RCC 7860 (cell line): ENCODE measurements at regions not wholly inside any gene's neighbourhood (a gene's known extent, or its start where the extent isn't known, plus 50 kb on each side); places are given as distances from the start of the nearest gene placed in this dataset.
"Not testable (repeated sequence)": the region's sequence is repeated elsewhere in the genome, so short reads cannot be mapped to it uniquely, and the experiment has no call there.

ENCODE experiments used
- DNase-seq: peaks from one replicate; pipeline ENCODE4 v3.0.0-alpha.2; 2015; ENCODE audit warnings: low spot score
- FAIRE-seq: peaks from 2 replicates; lab custom pipeline; 2012; peaks lifted over from hg19 to GRCh38; lab: Jason Lieb, UNC

DNA sequence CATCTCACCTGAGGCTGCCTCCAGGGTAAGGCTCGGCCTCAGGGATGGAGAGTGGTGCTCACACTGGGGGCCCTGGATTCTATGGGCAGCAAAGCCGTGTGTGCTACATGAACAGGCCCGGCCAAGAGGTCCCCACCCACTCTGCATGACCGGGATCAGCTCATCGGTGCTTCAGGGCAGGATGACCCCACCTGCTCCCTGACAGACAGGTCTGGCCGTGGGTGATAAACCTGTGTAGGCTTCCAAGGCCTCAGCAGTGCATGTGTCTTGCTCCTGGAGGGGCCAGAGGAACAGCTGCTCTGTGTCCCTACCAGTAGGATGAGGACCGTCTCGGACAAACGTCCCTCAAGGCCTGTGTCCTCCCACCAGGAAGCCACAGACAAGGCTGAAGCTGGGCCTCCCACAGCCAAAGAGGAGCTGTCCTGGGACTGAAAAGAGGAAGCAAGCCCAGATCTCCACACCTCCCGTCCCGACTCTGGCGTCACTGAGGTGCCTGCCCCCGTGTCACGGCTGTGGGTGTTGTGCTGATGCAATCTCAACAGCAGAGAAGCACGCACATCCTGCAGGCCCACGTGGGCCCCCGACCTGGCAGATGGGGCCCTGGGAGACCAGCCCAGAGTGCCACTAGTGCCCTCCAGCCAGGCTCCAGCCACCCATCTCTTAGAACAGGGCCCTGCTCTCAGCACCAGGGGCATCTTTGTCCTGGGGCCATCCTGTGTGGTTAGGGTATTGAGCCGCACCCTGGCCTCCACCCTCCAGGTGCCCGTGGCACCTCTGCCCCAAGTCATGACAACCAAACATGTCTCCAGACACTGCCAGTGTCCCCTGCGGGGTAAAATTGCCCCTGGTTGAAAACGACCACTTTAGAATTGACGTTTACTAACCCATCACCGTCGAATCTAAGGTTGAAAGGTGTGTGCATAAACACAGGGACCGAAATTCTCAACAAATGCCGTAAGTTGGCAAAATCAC is 5455.9 kb upstream of the TPTE start:
- not testable (repeated sequence) for DNase-seq, FAIRE-seq

DNA sequence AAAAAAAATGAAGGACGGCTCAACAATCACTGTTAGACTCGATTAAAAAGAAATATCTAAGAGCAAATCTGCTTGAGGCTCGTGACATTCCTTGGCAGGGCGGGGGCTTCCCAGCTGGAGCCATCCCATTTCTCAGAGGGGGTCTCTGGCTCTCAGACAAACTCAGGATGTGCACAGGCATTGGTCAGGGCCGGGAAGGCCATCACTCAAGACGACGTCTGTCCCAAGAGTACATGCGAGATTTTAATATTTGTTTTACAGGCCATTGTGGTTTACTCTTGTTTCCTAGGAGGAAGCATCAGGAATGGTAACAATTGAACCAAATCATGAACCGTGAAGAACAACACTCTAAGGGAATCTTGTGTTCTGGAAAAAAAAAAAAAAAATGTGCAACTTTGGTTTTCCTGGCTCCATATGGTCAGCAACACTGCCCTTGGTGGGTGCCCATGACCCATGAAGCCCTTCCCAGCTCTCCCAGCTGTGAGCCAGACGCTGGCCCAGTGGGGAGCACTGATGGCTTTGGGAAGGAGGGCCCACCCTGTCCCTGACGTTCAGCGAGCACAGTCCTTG is 5454.6 kb upstream of the TPTE start:
- peak; percentile 14 for DNase-seq
- FAIRE-seq: not testable (repeated sequence)

GRCh38 chr21:5067326-5068048 is 5453.9 kb upstream of the TPTE start:
- DNase-seq, FAIRE-seq: not testable (repeated sequence)

DNA sequence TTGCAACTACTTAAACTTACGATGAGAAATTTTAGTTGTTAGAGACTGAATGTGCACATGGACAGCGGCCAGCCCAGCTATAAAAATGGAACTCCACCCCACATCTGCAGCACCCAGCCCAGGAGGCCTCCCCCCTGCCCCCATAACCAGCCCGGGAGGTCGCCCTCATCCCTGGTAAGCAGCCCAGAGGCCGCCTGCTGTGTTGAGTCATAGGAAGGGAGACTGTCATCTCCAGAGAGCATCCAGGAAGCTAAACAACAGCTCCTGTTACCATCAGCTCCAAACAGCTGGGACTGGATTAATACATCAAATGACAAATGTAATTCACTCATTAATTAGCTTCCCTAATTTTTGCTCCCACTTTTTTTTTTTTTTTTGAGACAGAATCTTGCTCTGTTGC is 5452.7 kb upstream of the TPTE start:
- not testable (repeated sequence) for FAIRE-seq

DNA sequence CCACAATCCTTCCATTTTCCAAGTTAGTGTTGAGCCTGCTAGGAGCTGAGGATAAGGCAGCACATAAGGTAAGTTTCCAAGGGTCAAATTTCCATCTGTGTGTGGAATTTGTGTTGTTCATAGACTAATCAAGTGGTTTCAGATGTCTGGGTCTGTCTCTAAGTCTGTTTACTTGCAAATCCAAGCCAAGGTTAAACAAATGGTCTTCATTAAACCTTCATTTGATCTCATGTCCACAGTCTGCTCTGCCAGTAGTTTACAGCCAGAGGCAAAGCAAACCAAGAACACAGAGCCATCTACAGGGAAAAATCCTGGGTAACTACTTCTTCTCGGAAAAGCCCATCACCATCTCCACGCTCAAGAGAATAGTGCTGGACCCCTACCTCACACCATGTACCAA is 5450.2 kb upstream of the TPTE start:
- not testable (repeated sequence) for FAIRE-seq, DNase-seq

More for the DNA sequence above, 5452.7 kb upstream of the TPTE start:
- DNase-seq: not testable (repeated sequence)

- DNase-seq, FAIRE-seq: not testable (repeated sequence)
Observed at GRCh38 chr21:5076854-5077253, 5444.5 kb upstream of the TPTE start.

GRCh38 chr21:5079361-5079760 is 5442.0 kb upstream of the TPTE start:
- not testable (repeated sequence) for DNase-seq, FAIRE-seq

DNA sequence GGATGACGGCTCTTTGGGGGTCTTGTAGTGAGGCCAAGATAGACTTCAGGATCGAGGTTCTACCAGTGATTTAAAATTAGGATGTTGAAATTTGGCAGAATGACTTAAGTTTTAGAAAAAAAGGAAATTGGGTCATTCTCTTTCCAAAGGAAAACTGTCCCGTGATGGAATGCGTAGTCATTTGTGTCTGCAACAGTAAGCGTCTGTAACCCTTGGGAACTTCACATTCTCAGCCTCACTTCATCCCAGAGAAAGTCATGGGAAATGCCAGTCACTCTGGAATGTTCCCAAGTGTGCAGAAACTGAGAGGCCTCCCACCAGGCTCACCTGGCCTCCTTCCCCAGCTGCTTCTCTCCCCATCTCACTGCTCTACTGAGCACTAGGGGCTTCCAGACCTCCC is 5441.4 kb upstream of the TPTE start:
- FAIRE-seq, DNase-seq: not testable (repeated sequence)

DNA sequence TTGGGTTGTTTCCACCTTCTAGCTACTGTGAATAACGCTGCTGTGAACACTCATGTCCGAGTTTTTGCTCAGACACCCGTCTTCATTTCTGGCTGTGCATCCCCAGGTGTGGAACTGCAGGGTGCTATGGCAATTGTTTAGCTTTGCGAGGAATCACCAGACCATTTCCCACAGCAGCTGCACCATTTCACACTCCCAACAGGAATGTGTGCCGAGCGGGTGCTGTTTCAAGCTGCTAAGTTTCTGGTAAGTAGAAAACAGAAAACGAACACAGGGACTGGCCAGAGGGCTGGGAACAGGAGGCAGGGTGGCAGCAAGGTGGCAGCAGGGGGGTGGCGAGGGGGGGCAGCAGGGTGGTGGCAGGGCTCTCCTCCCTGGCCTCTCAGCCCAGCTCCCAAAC is 5437.1 kb upstream of the TPTE start:
- FAIRE-seq, DNase-seq: not testable (repeated sequence)

DNA sequence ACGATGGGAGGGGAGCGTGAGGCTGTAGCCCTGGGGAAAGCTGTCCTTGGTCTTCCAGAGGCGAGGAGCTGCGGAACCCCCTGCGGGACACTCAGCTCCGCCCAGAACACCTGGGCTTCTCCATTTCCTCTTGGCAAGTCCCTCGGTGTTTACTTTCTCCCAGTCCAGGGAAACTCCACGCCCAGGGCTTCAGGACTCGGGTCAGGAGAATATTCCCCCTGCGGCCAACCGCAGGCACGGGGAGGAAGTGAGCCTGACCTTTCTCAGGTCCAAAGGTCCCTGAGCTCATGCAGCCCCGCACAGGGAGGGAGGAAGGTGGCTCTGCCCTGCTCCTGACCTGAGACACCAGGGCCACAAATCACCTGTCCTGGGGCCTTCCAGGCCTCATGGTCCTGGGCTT is 5435.9 kb upstream of the TPTE start:
- FAIRE-seq, DNase-seq: not testable (repeated sequence)

- not testable (repeated sequence) for FAIRE-seq, DNase-seq
Observed at GRCh38 chr21:5086416-5086815, 5435.0 kb upstream of the TPTE start.

GRCh38 chr21:5088820-5089219 is 5432.6 kb upstream of the TPTE start:
- FAIRE-seq, DNase-seq: not testable (repeated sequence)

DNA sequence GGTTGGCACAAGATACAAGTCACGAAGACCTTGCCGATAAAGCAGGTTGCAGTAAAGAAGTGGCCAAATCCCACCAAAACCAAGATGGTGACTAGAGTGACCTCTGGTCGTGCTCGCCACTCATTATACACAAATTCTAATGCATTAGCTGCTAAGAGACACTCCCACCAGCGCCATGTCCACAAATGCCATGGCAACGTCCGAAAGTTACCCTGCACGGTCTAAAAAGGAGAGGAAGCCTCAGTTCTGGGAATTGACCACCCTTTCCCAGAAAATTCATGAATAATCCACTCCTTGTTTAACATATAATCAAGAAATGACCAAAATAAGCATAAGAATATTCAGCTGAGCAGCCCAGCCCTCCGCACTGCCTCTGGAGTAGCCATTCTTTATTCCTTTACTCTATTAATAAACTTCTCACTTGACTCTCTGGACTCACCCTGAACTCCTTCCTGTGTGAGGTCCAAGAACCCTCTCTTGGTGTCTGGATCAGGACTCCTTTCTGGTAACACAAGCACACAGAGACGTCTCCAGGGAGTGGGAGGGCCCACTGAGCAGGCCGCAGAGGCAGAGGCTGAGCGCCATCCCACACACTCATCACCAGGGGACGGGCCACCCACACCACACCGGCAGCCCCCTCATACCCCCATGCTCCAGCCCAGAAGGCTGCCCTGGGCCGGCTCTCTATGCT is 5431.8 kb upstream of the TPTE start:
- not testable (repeated sequence) for DNase-seq, FAIRE-seq

- not testable (repeated sequence) for FAIRE-seq, DNase-seq
Observed at GRCh38 chr21:5090132-5091079, 5431.0 kb upstream of the TPTE start.

- DNase-seq, FAIRE-seq: not testable (repeated sequence)
Observed at GRCh38 chr21:5091274-5091673, 5430.1 kb upstream of the TPTE start.

- DNase-seq, FAIRE-seq: not testable (repeated sequence)
Observed at GRCh38 chr21:5095628-5096027, 5425.8 kb upstream of the TPTE start.

- FAIRE-seq, DNase-seq: not testable (repeated sequence)
Observed at GRCh38 chr21:5098010-5098743, 5423.2 kb upstream of the TPTE start.

DNA sequence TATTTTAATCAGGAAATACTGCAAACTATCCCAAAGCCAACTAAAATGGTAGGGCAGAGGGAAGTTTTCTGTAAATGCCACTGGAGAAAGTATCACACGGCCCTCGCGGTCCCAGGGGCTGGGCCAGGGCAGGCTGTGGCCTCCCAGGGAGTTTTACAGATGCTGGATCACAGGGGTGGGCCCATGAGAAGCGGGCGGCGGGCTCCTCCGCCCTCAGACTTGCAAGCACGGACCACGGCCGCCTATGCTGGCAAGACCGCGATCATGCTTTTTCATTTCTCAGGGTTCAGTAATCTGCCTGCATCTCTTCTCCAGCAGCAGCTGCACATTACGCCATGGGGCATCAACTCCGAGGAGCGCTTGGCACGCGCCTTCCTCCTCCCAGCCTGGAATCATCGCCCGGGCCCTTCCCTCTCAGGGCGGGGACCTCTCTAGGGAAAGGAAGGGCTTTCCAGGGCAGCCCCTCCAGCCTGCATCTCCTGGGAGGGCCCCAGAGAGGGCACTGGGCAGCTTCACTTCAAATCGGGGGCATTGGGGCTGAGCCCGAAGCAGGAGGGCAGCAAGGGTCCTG is 5420.7 kb upstream of the TPTE start:
- not testable (repeated sequence) for FAIRE-seq, DNase-seq
